ENCODE measurements at regions not wholly inside any gene's neighbourhood (a gene's known extent, or its start where the extent isn't known, plus 50 kb on each side); places are given as distances from the start of the nearest gene placed in this dataset.
A peak's percentile ranks its signal among the peaks of the same experiment; 100 is the strongest.

GRCh38 chr12:110993434-110993833 lies 73.1 kb upstream of the MYL2 start:
- POLR2A ChIA-PET (ENCODE audit: partially characterized antibody), result no interaction called here
- Histone ChIP-seq H3K9ac (replicated peaks in 1 of 4; ENCODE audit: extremely low read depth in 1 of 4, low read depth in 3 of 4, low read length in 3 of 4) (no peak overlapping the region), H2BK20ac (ENCODE audit: low read length) (no peak overlapping the region), H4K8ac (ENCODE audit: extremely low read depth, insufficient read depth, low read length) (no peak overlapping the region), H2BK15ac (ENCODE audit: low read length) (no peak overlapping the region), H3K79me1 (ENCODE audit: low read depth, low read length) (no peaks in the 10 kb centered on the region), H3K23ac (ENCODE audit: insufficient read length) (no peak overlapping the region), H3K4me2 (ENCODE audit: insufficient read depth in 1 of 2, low read depth in 2 of 2, low read length in 2 of 2) (no peak overlapping the region), H2BK5ac (ENCODE audit: low read depth, low read length) (no peak overlapping the region), H3K27me3 (replicated peaks in 1 of 4; ENCODE audit: control insufficient read depth in 3 of 4, extremely low read depth in 1 of 4, insufficient read depth in 3 of 4, low read length in 3 of 4) (no peaks in the 10 kb centered on the region), H3K4me1 (replicated peaks in 1 of 4; ENCODE audit: control insufficient read depth in 3 of 4, insufficient read depth in 4 of 4, low read length in 3 of 4) (no peaks in the 10 kb centered on the region), H3K4ac (replicated peaks; ENCODE audit: insufficient read length, low read depth, low read length) (no peak overlapping the region), H2BK12ac (ENCODE audit: low read depth, low read length) (no peak overlapping the region), H3K27ac (ENCODE audit: low read depth, low read length) (no peak overlapping the region), H3K56ac (replicated peaks; ENCODE audit: insufficient read length, low read depth, low read length) (no peak overlapping the region), H3K23me2 (ENCODE audit: low read depth, low read length) (no peaks in the 10 kb centered on the region), H3K36me3 (ENCODE audit: control insufficient read depth in 2 of 4, insufficient read depth in 4 of 4, low read length in 3 of 4) (no peaks in the 10 kb centered on the region), H4K5ac (ENCODE audit: insufficient read length, low read depth, low read length) (no peak overlapping the region), H4K20me1 (replicated peaks in 1 of 2; ENCODE audit: control insufficient read depth in 1 of 2, insufficient read depth in 2 of 2, low read length in 2 of 2) (no peaks in the 10 kb centered on the region), H2AFZ (ENCODE audit: low read length) (no peak overlapping the region), H2BK120ac (replicated peaks; ENCODE audit: low read depth, low read length) (no peak overlapping the region), H3K18ac (ENCODE audit: extremely low read depth, low read length) (no peak overlapping the region), H3K4me3 (ENCODE audit: extremely low read depth in 1 of 4, insufficient read depth in 2 of 4, low read depth in 3 of 4, low read length in 4 of 4) (no peak overlapping the region), H3K79me2 (ENCODE audit: control insufficient read depth in 1 of 2, insufficient read depth in 2 of 2, low read length in 2 of 2) (no peaks in the 10 kb centered on the region), H3K9me3 (ENCODE audit: insufficient read depth in 2 of 2, low read depth in 1 of 2, low read length in 1 of 2) (peaks cover 0 to 4% of the 10 kb centered on the region in 2 experiments; a peak in 2 of 4 replicates), H2AK5ac (ENCODE audit: low read depth, low read length) (no peak overlapping the region), H4K91ac (replicated peaks; ENCODE audit: insufficient read length, low read length) (no peak overlapping the region), H3K14ac (ENCODE audit: insufficient read length) (no peak overlapping the region)
- TF ChIP-seq E2F6 (IDR thresholded peaks at IDR 0.05) (no peak), CHD1 (IDR thresholded peaks at IDR 0.05; ENCODE audit: low read depth, low read length) (no peak), EZH2 (IDR thresholded peaks at IDR 0.05; ENCODE audit: low read depth, low read length, severe bottlenecking) (no peak), NANOG (IDR thresholded peaks at IDR 0.05; ENCODE audit: insufficient read depth, low read depth, low read length, poor library complexity, severe bottlenecking) (no peak), USF2 (IDR thresholded peaks at IDR 0.05; ENCODE audit: low read length) (peak; percentile 75), NRF1 (IDR thresholded peaks at IDR 0.05; ENCODE audit: low read depth, low read length) (no peak), MAFK (IDR thresholded peaks at IDR 0.05; ENCODE audit: low read depth, low read length) (no peak), ATF3 (IDR thresholded peaks at IDR 0.05; ENCODE audit: insufficient read depth, low read depth, low read length) (0 out of 2 replicates have a peak, but pooled peaks have one; percentile 20)
- DNase-seq (ENCODE audit: low read depth in 1 of 2, low spot score in 2 of 2) (no peak), FAIRE-seq (no peak)
- CTCF ChIA-PET (ENCODE audit: partially characterized antibody), result interaction anchor here (1.0 to 4.5 kb wide), 4 partner anchors 10 to 29 kb away, joined by 3 to 27 read pairs (median 6); no protein-coding TSS in a partner anchor
- WGBS, 2 experiments (ENCODE audit: extremely low coverage in 1 of 2, insufficient coverage in 1 of 2, insufficient read length in 1 of 2, insufficient replicate concordance in 2 of 2, low coverage in 1 of 2, low lambda C conversion rate in 2 of 2, missing lambda C conversion rate in 1 of 2), result 86% methylated on average over 3 of the region's 3 CpGs; no CpG with 5 or more reads in 1 of the 2 experiments
